ENCODE measurements at regions not wholly inside any gene's neighbourhood (a gene's known extent, or its start where the extent isn't known, plus 50 kb on each side); places are given as distances from the start of the nearest gene placed in this dataset.

DNA sequence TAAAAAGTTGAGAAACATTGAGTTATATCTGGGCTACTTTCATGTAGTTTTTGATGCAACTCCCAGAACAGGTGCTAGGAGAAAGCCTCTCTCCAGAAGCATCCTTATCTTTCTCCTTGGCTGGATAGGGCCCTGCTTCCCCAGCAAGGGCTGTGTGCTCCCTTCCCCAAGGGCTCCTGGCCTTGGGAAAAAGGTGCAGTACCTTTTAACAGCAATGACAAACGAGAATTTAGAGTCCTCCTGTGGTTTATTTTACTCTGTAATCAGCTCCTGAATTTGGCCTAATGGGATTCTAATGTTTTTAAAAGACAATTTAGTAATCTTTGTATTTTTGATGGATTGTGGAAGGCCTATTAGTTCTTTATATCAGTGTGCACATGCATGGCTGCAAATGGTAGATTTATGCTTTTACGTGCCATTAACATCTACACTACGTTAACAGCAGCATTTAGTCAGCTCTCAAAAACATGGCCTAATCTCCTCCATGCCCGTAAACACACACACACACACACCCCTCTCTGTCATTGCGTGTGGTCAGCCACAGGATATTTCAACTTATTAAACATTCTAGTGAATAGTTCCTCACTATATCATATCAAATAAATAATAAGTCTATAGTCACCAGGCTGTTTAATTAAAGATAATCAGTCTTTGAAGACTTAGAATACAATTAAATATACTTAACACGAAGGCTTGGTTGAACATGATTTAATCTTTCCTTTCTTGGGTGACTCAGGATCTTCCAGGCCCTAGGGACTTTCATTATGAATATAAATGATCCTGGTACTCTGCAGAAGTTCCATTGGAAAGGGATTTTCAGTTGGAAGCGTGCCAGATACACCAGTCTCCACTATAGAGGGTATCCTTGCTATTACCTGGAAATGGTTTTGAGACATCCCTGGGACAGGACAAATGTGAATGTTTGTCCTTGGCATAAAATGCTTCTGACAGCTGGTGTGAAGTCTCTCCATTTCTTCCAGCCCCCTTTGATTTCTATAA lies 181.4 kb upstream of the PWP1 start:
- no peaks in the 10 kb centered on the region for H3K27me3 ChIP-seq (ENCODE audit: control insufficient read depth in 2 of 2, insufficient read depth in 2 of 2, low read length in 2 of 2)
- no peaks in the 10 kb centered on the region for H3K36me3 ChIP-seq (ENCODE audit: control insufficient read depth in 2 of 2, extremely low read depth in 1 of 2, insufficient read depth in 2 of 2, low read length in 2 of 2)
- H3K4me1 ChIP-seq (ENCODE audit: control insufficient read depth, extremely low read depth, insufficient read depth, low read length): no peaks in the 10 kb centered on the region
- no peak overlapping the region for H3K9ac ChIP-seq (replicated peaks; ENCODE audit: extremely low read depth, insufficient read depth, low read length)
- no peaks in the 10 kb centered on the region for H3K9me1 ChIP-seq (replicated peaks; ENCODE audit: control insufficient read depth, extremely low read depth, insufficient read depth, low read length)
- dilution Hi-C loops (cut with MboI; ENCODE audit: extremely low pct_ligation_motif_present, low sequenced_read_pairs) (no loop called here), intact Hi-C loops (cut with micrococcal nuclease) (no loop called here)
- TF ChIP-seq, protein P1, sequence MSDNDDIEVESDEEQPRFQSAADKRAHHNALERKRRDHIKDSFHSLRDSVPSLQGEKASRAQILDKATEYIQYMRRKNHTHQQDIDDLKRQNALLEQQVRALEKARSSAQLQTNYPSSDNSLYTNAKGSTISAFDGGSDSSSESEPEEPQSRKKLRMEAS (IDR thresholded peaks at IDR 0.05; ENCODE audit: insufficient read depth, insufficient read length): no peak
- TF ChIP-seq GATA2 (IDR thresholded peaks at IDR 0.05; ENCODE audit: insufficient read depth, insufficient read length, low read depth, low read length): no peak
- no peak for TF ChIP-seq FOS (IDR thresholded peaks at IDR 0.05; ENCODE audit: borderline replicate concordance, insufficient read depth, low read length)
- TF ChIP-seq EZH2 (IDR thresholded peaks at IDR 0.05; ENCODE audit: borderline replicate concordance, low read depth, low read length, severe bottlenecking): no peak
- DNase-seq (ENCODE audit: low read depth, low spot score) (no peak), FAIRE-seq (no peak)
- no peak overlapping the region for H2AFZ ChIP-seq (ENCODE audit: low read depth, low read length)
- H3K79me2 ChIP-seq (ENCODE audit: control insufficient read depth, insufficient read depth, low read length): no peaks in the 10 kb centered on the region
- ChIA-PET CTCF (no interaction called here), POLR2A (no interaction called here)
- no peak overlapping the region for H3K4me3 ChIP-seq (replicated peaks in 1 of 3; ENCODE audit: insufficient read depth in 1 of 3, low read depth in 1 of 3, low read length in 3 of 3)
- H4K20me1 ChIP-seq (replicated peaks; ENCODE audit: control insufficient read depth, extremely low read depth, insufficient read depth, low read length): no peaks in the 10 kb centered on the region
- H3K27ac ChIP-seq (ENCODE audit: insufficient read depth, low read depth, low read length): no peak overlapping the region
- no peaks in the 10 kb centered on the region for H3K9me3 ChIP-seq (replicated peaks; ENCODE audit: control insufficient read depth, insufficient read depth, low read length)
- no peak overlapping the region for H3K4me2 ChIP-seq (ENCODE audit: insufficient read depth, low read length)
- no TSS peak for BruUV-seq (replicated peaks)

DNA sequence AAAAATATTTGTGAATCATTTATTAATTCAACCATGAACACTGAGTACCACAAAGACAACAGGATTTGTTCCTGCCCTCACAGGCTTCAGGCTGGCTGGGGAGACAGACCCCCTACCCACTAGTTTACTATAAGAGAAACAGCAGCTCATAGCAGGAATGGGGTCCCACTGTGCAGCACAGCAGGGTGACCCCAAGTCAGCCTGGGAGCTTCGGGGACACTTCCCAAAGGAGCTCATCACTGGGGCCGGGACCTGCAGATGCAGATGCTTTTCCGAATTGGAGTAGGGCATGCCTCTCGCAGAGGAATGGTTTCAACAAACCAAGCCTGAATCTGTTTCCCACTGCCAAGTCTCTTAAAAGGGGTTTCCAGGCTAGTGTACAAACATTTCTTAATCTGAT lies 176.2 kb upstream of the PWP1 start:
- CTCF ChIA-PET: no interaction called here
- Histone ChIP-seq H3K27ac (ENCODE audit: insufficient read depth, low read depth, low read length) (no peak overlapping the region), H3K4me3 (replicated peaks in 1 of 3; ENCODE audit: insufficient read depth in 1 of 3, low read depth in 1 of 3, low read length in 3 of 3) (no peak overlapping the region), H4K20me1 (replicated peaks; ENCODE audit: control insufficient read depth, extremely low read depth, insufficient read depth, low read length) (no peaks in the 10 kb centered on the region), H3K9ac (replicated peaks; ENCODE audit: extremely low read depth, insufficient read depth, low read length) (no peak overlapping the region), H3K4me2 (ENCODE audit: insufficient read depth, low read length) (no peak overlapping the region), H3K9me3 (replicated peaks; ENCODE audit: control insufficient read depth, insufficient read depth, low read length) (no peaks in the 10 kb centered on the region), H3K79me2 (ENCODE audit: control insufficient read depth, insufficient read depth, low read length) (no peaks in the 10 kb centered on the region), H3K27me3 (ENCODE audit: control insufficient read depth in 2 of 2, insufficient read depth in 2 of 2, low read length in 2 of 2) (no peaks in the 10 kb centered on the region), H2AFZ (ENCODE audit: low read depth, low read length) (no peak overlapping the region), H3K36me3 (ENCODE audit: control insufficient read depth in 2 of 2, extremely low read depth in 1 of 2, insufficient read depth in 2 of 2, low read length in 2 of 2) (no peaks in the 10 kb centered on the region), H3K9me1 (replicated peaks; ENCODE audit: control insufficient read depth, extremely low read depth, insufficient read depth, low read length) (no peaks in the 10 kb centered on the region), H3K4me1 (ENCODE audit: control insufficient read depth, extremely low read depth, insufficient read depth, low read length) (no peaks in the 10 kb centered on the region)
- POLR2A ChIA-PET: no interaction called here
- TF ChIP-seq JUN (IDR thresholded peaks at IDR 0.05; ENCODE audit: borderline replicate concordance, insufficient read depth, insufficient read length, low read depth): no peak
- TF ChIP-seq POLR2AphosphoS5 (IDR thresholded peaks at IDR 0.05; ENCODE audit: insufficient read depth, low read depth, low read length): no peak
- no peak for TF ChIP-seq FOS (IDR thresholded peaks at IDR 0.05; ENCODE audit: borderline replicate concordance, insufficient read depth, low read length)
- TF ChIP-seq EZH2 (IDR thresholded peaks at IDR 0.05; ENCODE audit: borderline replicate concordance, low read depth, low read length, severe bottlenecking): no peak
- TF ChIP-seq POLR2A (IDR thresholded peaks at IDR 0.05; ENCODE audit: low read depth, low read length): no peak
- no peak for TF ChIP-seq MYC (IDR thresholded peaks at IDR 0.05; ENCODE audit: low read depth, low read length)
- TF ChIP-seq, protein P2, sequence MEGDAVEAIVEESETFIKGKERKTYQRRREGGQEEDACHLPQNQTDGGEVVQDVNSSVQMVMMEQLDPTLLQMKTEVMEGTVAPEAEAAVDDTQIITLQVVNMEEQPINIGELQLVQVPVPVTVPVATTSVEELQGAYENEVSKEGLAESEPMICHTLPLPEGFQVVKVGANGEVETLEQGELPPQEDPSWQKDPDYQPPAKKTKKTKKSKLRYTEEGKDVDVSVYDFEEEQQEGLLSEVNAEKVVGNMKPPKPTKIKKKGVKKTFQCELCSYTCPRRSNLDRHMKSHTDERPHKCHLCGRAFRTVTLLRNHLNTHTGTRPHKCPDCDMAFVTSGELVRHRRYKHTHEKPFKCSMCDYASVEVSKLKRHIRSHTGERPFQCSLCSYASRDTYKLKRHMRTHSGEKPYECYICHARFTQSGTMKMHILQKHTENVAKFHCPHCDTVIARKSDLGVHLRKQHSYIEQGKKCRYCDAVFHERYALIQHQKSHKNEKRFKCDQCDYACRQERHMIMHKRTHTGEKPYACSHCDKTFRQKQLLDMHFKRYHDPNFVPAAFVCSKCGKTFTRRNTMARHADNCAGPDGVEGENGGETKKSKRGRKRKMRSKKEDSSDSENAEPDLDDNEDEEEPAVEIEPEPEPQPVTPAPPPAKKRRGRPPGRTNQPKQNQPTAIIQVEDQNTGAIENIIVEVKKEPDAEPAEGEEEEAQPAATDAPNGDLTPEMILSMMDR (IDR thresholded peaks at IDR 0.05; ENCODE audit: extremely low read depth in 1 of 2, insufficient read depth in 1 of 2, low read depth in 1 of 2, low read length in 2 of 2): no peak
- no peak for TF ChIP-seq GATA2 (IDR thresholded peaks at IDR 0.05; ENCODE audit: insufficient read depth, insufficient read length, low read depth, low read length)
- TF ChIP-seq, protein P1 (IDR thresholded peaks at IDR 0.05; ENCODE audit: insufficient read depth, insufficient read length): no peak
- BruUV-seq (replicated peaks): no TSS peak
- intact Hi-C loops (cut with micrococcal nuclease): no loop called here
- dilution Hi-C loops (cut with MboI; ENCODE audit: extremely low pct_ligation_motif_present, low sequenced_read_pairs): no loop called here
- FAIRE-seq (no peak), DNase-seq (ENCODE audit: low read depth, low spot score) (no peak)
